Loucy (cell line): ENCODE measurements at regions not wholly inside any gene's neighbourhood (a gene's known extent, or its start where the extent isn't known, plus 50 kb on each side); places are given as distances from the start of the nearest gene placed in this dataset.
"Not testable (repeated sequence)": the region's sequence is repeated elsewhere in the genome, so short reads cannot be mapped to it uniquely, and the experiment has no call there.

Source experiments
- EZH2phosphoT487 ChIP-seq: fragments of 200-600 bp; IDR thresholded peaks from 2 replicates; pipeline ENCODE4 v1.6.1; 2018; ENCODE audit warnings: antibody characterized with exemption, mild to moderate bottlenecking, moderate library complexity, borderline replicate concordance
- TF ChIP-seq, protein P1 (sequence below): fragments of 200-600 bp; sonication (generic); conservative IDR thresholded peaks from 2 replicates; pipeline ENCODE4 v1.5.1; 2014; ENCODE audit warnings: mild to moderate bottlenecking, antibody characterized with exemption, low read length

GRCh38 chr2:87283735-87284470 is 262.3 kb upstream of the PLGLB1 start:
- TF ChIP-seq EZH2phosphoT487, result not testable (repeated sequence)
- TF ChIP-seq, protein P1, sequence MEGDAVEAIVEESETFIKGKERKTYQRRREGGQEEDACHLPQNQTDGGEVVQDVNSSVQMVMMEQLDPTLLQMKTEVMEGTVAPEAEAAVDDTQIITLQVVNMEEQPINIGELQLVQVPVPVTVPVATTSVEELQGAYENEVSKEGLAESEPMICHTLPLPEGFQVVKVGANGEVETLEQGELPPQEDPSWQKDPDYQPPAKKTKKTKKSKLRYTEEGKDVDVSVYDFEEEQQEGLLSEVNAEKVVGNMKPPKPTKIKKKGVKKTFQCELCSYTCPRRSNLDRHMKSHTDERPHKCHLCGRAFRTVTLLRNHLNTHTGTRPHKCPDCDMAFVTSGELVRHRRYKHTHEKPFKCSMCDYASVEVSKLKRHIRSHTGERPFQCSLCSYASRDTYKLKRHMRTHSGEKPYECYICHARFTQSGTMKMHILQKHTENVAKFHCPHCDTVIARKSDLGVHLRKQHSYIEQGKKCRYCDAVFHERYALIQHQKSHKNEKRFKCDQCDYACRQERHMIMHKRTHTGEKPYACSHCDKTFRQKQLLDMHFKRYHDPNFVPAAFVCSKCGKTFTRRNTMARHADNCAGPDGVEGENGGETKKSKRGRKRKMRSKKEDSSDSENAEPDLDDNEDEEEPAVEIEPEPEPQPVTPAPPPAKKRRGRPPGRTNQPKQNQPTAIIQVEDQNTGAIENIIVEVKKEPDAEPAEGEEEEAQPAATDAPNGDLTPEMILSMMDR, result not testable (repeated sequence)
